Mesenchymal stem cell (in vitro differentiated cells and primary cell): ENCODE measurements at regions not wholly inside any gene's neighbourhood (a gene's known extent, or its start where the extent isn't known, plus 50 kb on each side); places are given as distances from the start of the nearest gene placed in this dataset.

Experiments used
- DNase-seq: peaks from one replicate; pipeline ENCODE4 v3.0.0-alpha.2; 2013
- H2AFZ ChIP-seq: one replicate; pipeline ENCODE4 v1.6.1; 2013; ENCODE audit warnings: low read depth, mild to moderate bottlenecking, control low read depth, inconsistent platforms, low read length, moderate library complexity
- H2AK5ac ChIP-seq: 2 replicates; pipeline ENCODE4 v1.6.1; 2013; ENCODE audit warnings: low read length, moderate library complexity, mild to moderate bottlenecking, inconsistent platforms; ENCODE audit not compliant: severe bottlenecking
- H2BK120ac ChIP-seq: one replicate; pipeline ENCODE4 v1.6.1; 2013; ENCODE audit warnings: low read depth, mild to moderate bottlenecking, inconsistent platforms, low read length, moderate library complexity
- H2BK12ac ChIP-seq, 2 experiments: one replicate each; pipeline ENCODE4 v1.6.1; 2013; ENCODE audit warnings: inconsistent platforms in 2 of 2, low read length in 2 of 2, mild to moderate bottlenecking in 2 of 2, moderate library complexity in 2 of 2, control low read depth in 1 of 2
- H2BK15ac ChIP-seq: one replicate; pipeline ENCODE4 v1.6.1; 2013; ENCODE audit warnings: mild to moderate bottlenecking, low read depth, inconsistent platforms; ENCODE audit not compliant: poor library complexity, severe bottlenecking
- H2BK5ac ChIP-seq: 2 replicates; pipeline ENCODE4 v1.6.1; 2013; ENCODE audit warnings: low read depth, mild to moderate bottlenecking, low read length, control low read depth, inconsistent platforms; ENCODE audit not compliant: poor library complexity, severe bottlenecking
- H3K14ac ChIP-seq, 2 experiments: one replicate each; pipeline ENCODE4 v1.6.1; 2013; ENCODE audit warnings: inconsistent platforms in 2 of 2, low read length in 2 of 2, control low read depth in 1 of 2, mild to moderate bottlenecking in 1 of 2, moderate library complexity in 1 of 2
- H3K18ac ChIP-seq, 2 experiments: one replicate each; pipeline ENCODE4 v1.6.1; 2013; ENCODE audit warnings: inconsistent platforms in 2 of 2, low read length in 2 of 2, control low read depth in 1 of 2, low read depth in 1 of 2, mild to moderate bottlenecking in 1 of 2
- H3K23ac ChIP-seq, 2 experiments: one replicate each; pipeline ENCODE4 v1.6.1; 2013; ENCODE audit warnings: inconsistent platforms in 2 of 2, low read length in 2 of 2, mild to moderate bottlenecking in 2 of 2, moderate library complexity in 2 of 2, control low read depth in 1 of 2
- H3K27ac ChIP-seq: 2 replicates; pipeline ENCODE4 v1.5.1; 2013; ENCODE audit warnings: mild to moderate bottlenecking, moderate library complexity, low read length, control low read depth, inconsistent platforms; ENCODE audit not compliant: poor library complexity, severe bottlenecking
- H3K27me3 ChIP-seq, 2 experiments: 2 replicates each; pipeline versions ENCODE4 v1.6.1 to v1.7.0; 2013; ENCODE audit warnings: low read length in 2 of 2, mild to moderate bottlenecking in 2 of 2, moderate library complexity in 2 of 2, control low read depth in 1 of 2, inconsistent platforms in 1 of 2; ENCODE audit not compliant: control insufficient read depth in 1 of 2, insufficient read depth in 1 of 2
- H3K36me3 ChIP-seq, 2 experiments: 2 replicates each; pipeline versions ENCODE4 v1.6.1 to v1.7.0; 2013; ENCODE audit warnings: low read length in 2 of 2, control low read depth in 1 of 2, inconsistent platforms in 1 of 2, low read depth in 1 of 2, mild to moderate bottlenecking in 1 of 2; ENCODE audit not compliant: insufficient read depth in 2 of 2, control insufficient read depth in 1 of 2
- H3K4ac ChIP-seq, 2 experiments: one replicate each; pipeline ENCODE4 v1.6.1; 2013; ENCODE audit warnings: inconsistent platforms in 2 of 2, low read length in 2 of 2, mild to moderate bottlenecking in 2 of 2, moderate library complexity in 2 of 2, control low read depth in 1 of 2, low read depth in 1 of 2
- H3K4me1 ChIP-seq: 2 replicates; pipeline ENCODE4 v1.6.1; 2013; ENCODE audit warnings: low read depth, low read length, control low read depth; ENCODE audit not compliant: control insufficient read depth, insufficient read depth
- H3K4me2 ChIP-seq: 2 replicates; pipeline ENCODE4 v1.6.1; 2013; ENCODE audit warnings: low read length, mild to moderate bottlenecking, inconsistent platforms; ENCODE audit not compliant: poor library complexity, severe bottlenecking
- H3K4me3 ChIP-seq, 2 experiments: 2 replicates each; pipeline versions ENCODE4 v1.5.1 to v1.7.0; 2013; ENCODE audit warnings: low read length in 2 of 2, mild to moderate bottlenecking in 2 of 2, control low read depth in 1 of 2, low read depth in 1 of 2; ENCODE audit not compliant: insufficient read depth in 1 of 2
- H3K79me1 ChIP-seq: replicated peaks from 2 replicates; pipeline ENCODE4 v1.6.1; 2013; ENCODE audit warnings: mild to moderate bottlenecking, control low read depth, low read length, inconsistent platforms; ENCODE audit not compliant: poor library complexity, severe bottlenecking
- H3K9ac ChIP-seq: 2 replicates; pipeline ENCODE4 v1.7.0; 2013; ENCODE audit warnings: mild to moderate bottlenecking, low read length, moderate library complexity
- H3K9me3 ChIP-seq: 2 replicates; pipeline ENCODE4 v1.7.0; 2013; ENCODE audit warnings: mild to moderate bottlenecking, low read length; ENCODE audit not compliant: control insufficient read depth
- H4K8ac ChIP-seq: one replicate; pipeline ENCODE4 v1.6.1; 2013; ENCODE audit warnings: inconsistent platforms, mild to moderate bottlenecking, low read length, moderate library complexity
- H4K91ac ChIP-seq: one replicate; pipeline ENCODE4 v1.6.1; 2013; ENCODE audit warnings: mild to moderate bottlenecking, low read length, inconsistent platforms
- WGBS: methylation state at CpG from one replicate; pipeline ENCODE4 v1.1.7; 2013; ENCODE audit warnings: mixed read lengths; 5-methylcytosine and 5-hydroxymethylcytosine counted together

- Histone ChIP-seq H3K27ac (no peak overlapping the region), H3K14ac (no peak overlapping the region), H3K36me3 (no peaks in the 10 kb centered on the region), H3K9ac (no peak overlapping the region), H2BK120ac (no peak overlapping the region), H2AK5ac (no peak overlapping the region), H3K4me2 (no peak overlapping the region), H3K79me1 (no peaks in the 10 kb centered on the region), H3K4me3 (no peak overlapping the region), H3K4ac (no peak overlapping the region), H4K8ac (no peak overlapping the region), H2BK12ac (no peak overlapping the region), H2BK5ac (no peak overlapping the region), H2BK15ac (no peak overlapping the region), H3K27me3 (no peaks in the 10 kb centered on the region), H3K4me1 (no peaks in the 10 kb centered on the region), H3K18ac (no peak overlapping the region), H2AFZ (no peak overlapping the region), H3K9me3 (no peaks in the 10 kb centered on the region), H4K91ac (no peak overlapping the region), H3K23ac (no peak overlapping the region)
- no peak for DNase-seq
- 64% methylated on average over 11 of the region's 13 CpGs for WGBS
Observed at GRCh38 chr11:135046986-135047385, 634.9 kb upstream of the B3GAT1 start.

GRCh38 chr11:135046556-135046955 lies 634.5 kb upstream of the B3GAT1 start:
- Histone ChIP-seq H2AFZ (no peak overlapping the region), H4K91ac (no peak overlapping the region), H3K36me3 (no peaks in the 10 kb centered on the region), H3K14ac (no peak overlapping the region), H2BK120ac (no peak overlapping the region), H3K27ac (no peak overlapping the region), H2BK5ac (no peak overlapping the region), H3K4me2 (no peak overlapping the region), H2BK12ac (no peak overlapping the region), H3K27me3 (no peaks in the 10 kb centered on the region), H3K4ac (no peak overlapping the region), H3K4me1 (no peaks in the 10 kb centered on the region), H3K9me3 (no peaks in the 10 kb centered on the region), H3K9ac (no peak overlapping the region), H3K23ac (no peak overlapping the region), H2AK5ac (no peak overlapping the region), H3K79me1 (no peaks in the 10 kb centered on the region), H3K18ac (no peak overlapping the region), H3K4me3 (no peak overlapping the region), H2BK15ac (no peak overlapping the region), H4K8ac (no peak overlapping the region)
- DNase-seq: no peak
- 83% methylated on average over 1 of the region's 8 CpGs for WGBS

GRCh38 chr11:135043434-135043833 lies 631.4 kb upstream of the B3GAT1 start:
- H3K36me3 ChIP-seq: no peaks in the 10 kb centered on the region
- H4K91ac ChIP-seq: no peak overlapping the region
- no peak overlapping the region for H3K4me3 ChIP-seq
- DNase-seq: no peak
- H2AFZ ChIP-seq: no peak overlapping the region
- no peak overlapping the region for H2BK12ac ChIP-seq
- no peaks in the 10 kb centered on the region for H3K27me3 ChIP-seq
- H2AK5ac ChIP-seq: no peak overlapping the region
- H3K14ac ChIP-seq: no peak overlapping the region
- H4K8ac ChIP-seq: no peak overlapping the region
- no peak overlapping the region for H3K4ac ChIP-seq
- 85% methylated on average over 3 of the region's 4 CpGs for WGBS
- no peak overlapping the region for H3K18ac ChIP-seq
- no peak overlapping the region for H3K4me2 ChIP-seq
- H2BK120ac ChIP-seq: no peak overlapping the region
- no peaks in the 10 kb centered on the region for H3K4me1 ChIP-seq
- no peaks in the 10 kb centered on the region for H3K9me3 ChIP-seq
- H2BK5ac ChIP-seq: no peak overlapping the region
- H3K27ac ChIP-seq: no peak overlapping the region
- H2BK15ac ChIP-seq: no peak overlapping the region
- H3K23ac ChIP-seq: no peak overlapping the region
- H3K9ac ChIP-seq: no peak overlapping the region
- no peaks in the 10 kb centered on the region for H3K79me1 ChIP-seq

- Histone ChIP-seq H3K27ac (no peak overlapping the region), H3K4ac (no peak overlapping the region), H3K4me2 (no peak overlapping the region), H2AFZ (no peak overlapping the region), H3K27me3 (no peaks in the 10 kb centered on the region), H3K23ac (no peak overlapping the region), H2BK15ac (no peak overlapping the region), H3K4me3 (no peak overlapping the region), H2AK5ac (no peak overlapping the region), H4K91ac (no peak overlapping the region), H2BK120ac (no peak overlapping the region), H2BK5ac (no peak overlapping the region), H3K9ac (no peak overlapping the region), H3K14ac (no peak overlapping the region), H4K8ac (no peak overlapping the region), H3K18ac (no peak overlapping the region), H3K9me3 (no peaks in the 10 kb centered on the region), H3K4me1 (no peaks in the 10 kb centered on the region), H3K79me1 (no peaks in the 10 kb centered on the region), H3K36me3 (no peaks in the 10 kb centered on the region), H2BK12ac (no peak overlapping the region)
- WGBS: 73% methylated on average over 5 of the region's 5 CpGs
- DNase-seq: no peak
Observed at GRCh38 chr11:135037828-135038227, 625.8 kb upstream of the B3GAT1 start.
